Cardiac muscle cell (in vitro differentiated cells and primary cell): ENCODE measurements at regions not wholly inside any gene's neighbourhood (a gene's known extent, or its start where the extent isn't known, plus 50 kb on each side); places are given as distances from the start of the nearest gene placed in this dataset.

Source experiments
- DNase-seq, 2 donors: peaks; one replicate each; pipeline versions ENCODE4 v3.0.0 to v3.0.0-alpha.2; 2010 to 2017; ENCODE audit warnings: low read depth in 1 of 2, low spot score in 1 of 2
- H3K27ac ChIP-seq: fragments of 200-600 bp; sonication (generic); 2 replicates; pipeline ENCODE4 v1.5.1; 2016
- H3K27me3 ChIP-seq: fragments of 200-600 bp; sonication (generic); 2 replicates; pipeline ENCODE4 v1.6.0; 2016; ENCODE audit warnings: control low read depth
- H3K36me3 ChIP-seq: fragments of 200-600 bp; sonication (generic); 2 replicates; pipeline ENCODE4 v1.5.1; 2016; ENCODE audit warnings: control low read depth
- H3K4me1 ChIP-seq: fragments of 200-600 bp; sonication (generic); 2 replicates; pipeline ENCODE4 v1.8.1; 2017; ENCODE audit warnings: low read depth, mild to moderate bottlenecking, mixed run types
- H3K4me3 ChIP-seq: fragments of 200-600 bp; sonication (generic); 2 replicates; pipeline ENCODE4 v1.5.1; 2016; ENCODE audit warnings: mild to moderate bottlenecking
- H3K9me3 ChIP-seq: fragments of 200-600 bp; sonication (generic); 2 replicates; pipeline ENCODE4 v1.5.1; 2017; ENCODE audit warnings: low read depth, mild to moderate bottlenecking, control low read depth
- TF ChIP-seq, protein P1 (sequence below): IDR thresholded peaks from 2 replicates; pipeline ENCODE4 v1.5.1; 2012; ENCODE audit warnings: low read depth, mild to moderate bottlenecking, low read length

- H3K27ac ChIP-seq = no peak overlapping the region
- H3K36me3 ChIP-seq = no peaks in the 10 kb centered on the region
- peaks cover 17% of the 10 kb centered on the region for H3K4me1 ChIP-seq
- no peak overlapping the region for H3K4me3 ChIP-seq
- H3K27me3 ChIP-seq = no peaks in the 10 kb centered on the region
- TF ChIP-seq, protein P1, sequence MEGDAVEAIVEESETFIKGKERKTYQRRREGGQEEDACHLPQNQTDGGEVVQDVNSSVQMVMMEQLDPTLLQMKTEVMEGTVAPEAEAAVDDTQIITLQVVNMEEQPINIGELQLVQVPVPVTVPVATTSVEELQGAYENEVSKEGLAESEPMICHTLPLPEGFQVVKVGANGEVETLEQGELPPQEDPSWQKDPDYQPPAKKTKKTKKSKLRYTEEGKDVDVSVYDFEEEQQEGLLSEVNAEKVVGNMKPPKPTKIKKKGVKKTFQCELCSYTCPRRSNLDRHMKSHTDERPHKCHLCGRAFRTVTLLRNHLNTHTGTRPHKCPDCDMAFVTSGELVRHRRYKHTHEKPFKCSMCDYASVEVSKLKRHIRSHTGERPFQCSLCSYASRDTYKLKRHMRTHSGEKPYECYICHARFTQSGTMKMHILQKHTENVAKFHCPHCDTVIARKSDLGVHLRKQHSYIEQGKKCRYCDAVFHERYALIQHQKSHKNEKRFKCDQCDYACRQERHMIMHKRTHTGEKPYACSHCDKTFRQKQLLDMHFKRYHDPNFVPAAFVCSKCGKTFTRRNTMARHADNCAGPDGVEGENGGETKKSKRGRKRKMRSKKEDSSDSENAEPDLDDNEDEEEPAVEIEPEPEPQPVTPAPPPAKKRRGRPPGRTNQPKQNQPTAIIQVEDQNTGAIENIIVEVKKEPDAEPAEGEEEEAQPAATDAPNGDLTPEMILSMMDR = no peak
- H3K9me3 ChIP-seq = no peaks in the 10 kb centered on the region
- DNase-seq = no peak
Observed at GRCh38 chr7:35351466-35351865, 97.6 kb upstream of the TBX20 start.

GRCh38 chr7:35348611-35349400, 94.9 kb upstream of the TBX20 start:
- Histone ChIP-seq H3K9me3 (no peaks in the 10 kb centered on the region), H3K27me3 (no peaks in the 10 kb centered on the region), H3K27ac (no peak overlapping the region), H3K4me1 (peaks cover 6% of the 10 kb centered on the region), H3K4me3 (no peak overlapping the region), H3K36me3 (no peaks in the 10 kb centered on the region)
- TF ChIP-seq, protein P1 = no peak
- no peak for DNase-seq

DNA sequence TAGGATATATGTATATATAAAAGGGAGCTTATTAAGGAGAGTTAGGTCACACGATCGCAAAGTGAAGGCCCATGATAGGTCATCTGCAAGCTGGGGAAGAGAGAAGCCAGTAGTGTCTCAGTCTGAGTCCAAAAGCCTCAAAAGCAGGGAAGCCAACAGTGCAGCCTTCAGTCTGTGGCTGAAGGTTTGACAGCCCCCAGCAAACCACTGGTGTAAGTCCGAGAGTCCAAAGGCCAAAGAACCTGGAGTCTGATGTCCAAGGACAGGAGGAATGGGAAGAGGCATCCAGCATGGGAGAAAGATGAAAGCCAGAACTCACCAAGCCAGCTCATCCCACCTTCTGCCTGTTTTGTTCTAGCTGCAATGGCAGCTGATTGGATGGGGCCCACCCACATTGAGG, 88.9 kb upstream of the TBX20 start:
- DNase-seq = no peak
- Histone ChIP-seq H3K4me1 (no peaks in the 10 kb centered on the region), H3K9me3 (no peaks in the 10 kb centered on the region), H3K4me3 (no peak overlapping the region), H3K36me3 (no peaks in the 10 kb centered on the region), H3K27ac (no peak overlapping the region), H3K27me3 (no peaks in the 10 kb centered on the region)
- TF ChIP-seq, protein P1 = no peak

DNA sequence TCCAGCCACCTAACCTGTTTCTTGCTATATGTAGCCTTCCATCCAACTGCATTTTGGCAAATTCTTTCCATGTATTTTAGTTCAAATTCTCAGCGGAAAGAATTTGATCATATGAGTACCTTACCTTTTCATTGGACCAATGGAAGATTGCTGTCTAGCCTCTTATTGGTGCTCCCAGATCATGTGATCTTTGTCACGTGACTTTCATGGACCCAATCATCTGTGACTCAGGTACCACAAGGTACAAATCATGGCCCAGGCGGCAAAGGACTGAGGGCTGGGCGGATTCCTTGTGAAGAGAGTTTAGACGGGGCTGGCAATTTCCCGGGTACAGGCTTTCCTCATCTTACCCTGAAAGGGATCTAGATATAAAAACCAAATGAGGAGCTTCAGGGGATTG, 85.9 kb upstream of the TBX20 start:
- no peaks in the 10 kb centered on the region for H3K9me3 ChIP-seq
- peaks cover 10% of the 10 kb centered on the region for H3K4me1 ChIP-seq
- H3K27me3 ChIP-seq = no peaks in the 10 kb centered on the region
- no peaks in the 10 kb centered on the region for H3K36me3 ChIP-seq
- TF ChIP-seq, protein P1 = no peak
- no peak for DNase-seq
- H3K27ac ChIP-seq = peak overlapping the region; percentile 44
- no peak overlapping the region for H3K4me3 ChIP-seq

- peak in 1 of 2 donors; percentile 50 for DNase-seq
- peaks cover 42% of the 10 kb centered on the region for H3K4me1 ChIP-seq
- H3K27ac ChIP-seq = peak overlapping the region; percentile 55
- H3K36me3 ChIP-seq = no peaks in the 10 kb centered on the region
- H3K9me3 ChIP-seq = no peaks in the 10 kb centered on the region
- H3K4me3 ChIP-seq = no peak overlapping the region
- H3K27me3 ChIP-seq = no peaks in the 10 kb centered on the region
- TF ChIP-seq, protein P1 = no peak
Observed at GRCh38 chr7:35336444-35336843, 82.5 kb upstream of the TBX20 start.
